NCI-H2196 treated with DMSO at 0.1 percent for 48 hours (cell line): ENCODE measurements at regions not wholly inside any gene's neighbourhood (a gene's known extent, or its start where the extent isn't known, plus 50 kb on each side); places are given as distances from the start of the nearest gene placed in this dataset.
"Not testable (repeated sequence)": the region's sequence is repeated elsewhere in the genome, so short reads cannot be mapped to it uniquely, and the experiment has no call there.

ENCODE experiments used
- DNase-seq: peaks from one replicate; lab custom pipeline; 2025; ENCODE audit not compliant: unreplicated experiment; lab: John Stamatoyannopoulos, UW

- no peak for DNase-seq
These were observed 157.5 kb upstream of the ATF7IP start for GRCh38 chr12:14207905-14208551.

DNA sequence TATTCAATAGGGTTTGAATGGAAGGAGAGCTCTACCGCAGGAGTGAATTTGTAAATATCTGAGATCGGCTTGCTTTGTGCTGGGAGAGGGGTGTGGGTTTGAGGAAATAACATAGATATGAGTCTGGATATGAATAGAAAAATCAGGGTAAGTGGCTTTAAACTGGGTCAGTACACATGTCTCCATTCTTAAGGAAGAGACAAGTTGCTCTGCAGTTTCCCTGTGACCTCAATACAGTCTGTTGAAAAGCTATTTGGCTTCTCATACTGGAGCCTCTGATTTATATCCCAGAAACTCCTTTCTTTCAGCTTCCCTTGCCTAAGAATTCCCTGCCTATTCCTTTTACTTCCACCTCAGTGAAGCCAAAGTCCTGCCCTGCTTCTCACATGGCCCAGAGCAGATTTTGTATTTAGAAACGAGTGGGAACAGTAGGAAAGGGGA lies 153.5 kb upstream of the ATF7IP start:
- no peak for DNase-seq

DNA sequence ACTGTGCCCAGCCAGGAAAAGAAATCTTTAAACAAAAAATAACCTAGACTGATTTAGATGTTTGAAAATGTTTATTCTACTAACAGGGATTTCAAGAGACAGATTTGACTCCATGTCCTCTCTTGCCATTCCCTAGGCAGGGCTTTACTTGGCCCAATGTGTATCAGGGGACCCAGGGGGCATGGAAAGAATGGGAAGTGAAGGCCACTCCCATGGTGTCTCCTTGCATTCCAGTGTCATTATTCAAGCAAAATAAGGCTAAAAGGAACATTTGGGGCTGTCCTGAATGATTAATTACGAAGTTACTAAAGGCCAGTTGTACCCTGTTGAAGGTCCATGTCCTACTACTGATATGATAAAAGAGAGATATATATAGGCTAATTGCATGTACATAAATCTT lies 151.9 kb upstream of the ATF7IP start:
- no peak for DNase-seq

DNA sequence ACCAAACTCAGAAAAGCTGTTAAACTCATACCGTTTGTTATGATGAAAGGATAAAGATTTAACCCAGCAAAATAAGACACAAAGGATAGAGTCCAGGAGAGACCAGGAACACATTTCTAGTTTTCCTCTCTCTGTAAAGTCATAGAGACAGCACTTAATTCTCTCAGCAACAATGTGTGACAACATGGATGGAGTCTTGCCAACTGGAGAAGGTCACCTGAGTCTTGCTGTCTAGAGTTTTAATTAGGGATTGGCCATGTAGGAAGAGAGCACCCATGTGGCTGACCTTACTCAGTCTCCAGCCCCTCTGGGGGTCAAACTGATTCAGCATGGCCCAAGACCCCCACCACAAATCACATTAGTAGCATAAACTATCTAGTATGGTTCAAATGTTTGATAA lies 151.0 kb upstream of the ATF7IP start:
- no peak for DNase-seq

GRCh38 chr12:14215949-14216348 lies 149.5 kb upstream of the ATF7IP start:
- DNase-seq: not testable (repeated sequence)

GRCh38 chr12:14216405-14217294 lies 148.8 kb upstream of the ATF7IP start:
- no peak for DNase-seq

GRCh38 chr12:14219156-14219555 lies 146.3 kb upstream of the ATF7IP start:
- no peak for DNase-seq

DNA sequence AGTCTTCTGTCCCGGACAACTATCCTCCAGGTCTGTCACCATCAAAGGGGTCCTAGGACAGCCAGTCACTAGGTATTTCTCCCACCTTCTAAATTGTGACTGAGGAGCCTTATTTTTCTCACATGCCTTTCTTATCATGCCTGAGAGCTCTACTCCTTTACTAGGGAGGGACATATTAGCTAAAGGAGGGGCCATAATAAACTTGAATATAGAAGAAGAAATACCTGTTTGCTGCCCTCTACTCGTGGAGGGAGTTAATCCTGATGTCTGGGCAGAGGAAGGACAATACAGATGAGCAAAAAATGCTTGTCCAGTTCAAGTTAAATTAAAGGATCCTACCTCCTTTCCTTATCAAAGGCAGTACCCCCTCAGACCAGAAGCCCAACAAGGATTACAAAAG lies 145.8 kb upstream of the ATF7IP start:
- not testable (repeated sequence) for DNase-seq

- no peak for DNase-seq
These were observed 140.4 kb upstream of the ATF7IP start for GRCh38 chr12:14225064-14225463.

DNA sequence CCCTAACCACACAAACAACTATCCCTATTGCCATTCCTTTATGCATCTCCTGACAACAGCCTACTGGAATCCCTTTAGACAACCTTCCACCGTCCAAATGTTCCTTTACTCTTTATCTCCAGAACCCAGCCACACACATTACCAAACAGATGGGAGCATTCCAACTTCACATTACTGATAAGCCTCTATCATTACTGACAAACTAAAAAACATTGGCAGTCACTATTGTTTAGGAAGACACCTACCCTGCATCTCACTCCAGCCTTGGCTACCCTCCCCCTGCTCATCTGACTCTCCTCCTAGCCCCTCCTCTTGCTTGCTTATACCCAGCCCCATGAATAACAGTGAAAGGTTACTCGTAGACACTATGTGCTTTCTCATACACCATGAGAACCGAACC lies 130.3 kb upstream of the ATF7IP start:
- DNase-seq: not testable (repeated sequence)

GRCh38 chr12:14236641-14237040 lies 128.8 kb upstream of the ATF7IP start:
- not testable (repeated sequence) for DNase-seq

- DNase-seq: no peak
These were observed 127.2 kb upstream of the ATF7IP start for GRCh38 chr12:14238221-14238792.

- no peak for DNase-seq
These were observed 126.0 kb upstream of the ATF7IP start for GRCh38 chr12:14239350-14239934.

GRCh38 chr12:14239935-14240872 lies 125.3 kb upstream of the ATF7IP start:
- no peak for DNase-seq

DNA sequence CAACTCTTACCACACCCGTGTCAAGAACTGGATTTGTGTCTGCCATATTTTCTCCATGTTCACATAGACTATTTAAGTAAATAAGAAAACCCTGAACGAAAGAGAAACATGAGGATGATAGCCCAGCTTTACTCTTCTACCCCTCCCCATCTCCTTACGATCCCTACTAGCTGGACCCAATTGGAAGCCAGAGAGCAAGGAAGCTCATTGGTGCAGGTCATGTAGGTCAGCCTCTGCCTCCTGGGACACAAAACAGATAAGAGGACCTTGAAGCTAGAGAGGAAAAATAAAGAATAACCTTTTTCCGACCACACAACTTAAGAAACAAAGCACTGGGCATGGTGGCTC lies 124.6 kb upstream of the ATF7IP start:
- DNase-seq: no peak

DNA sequence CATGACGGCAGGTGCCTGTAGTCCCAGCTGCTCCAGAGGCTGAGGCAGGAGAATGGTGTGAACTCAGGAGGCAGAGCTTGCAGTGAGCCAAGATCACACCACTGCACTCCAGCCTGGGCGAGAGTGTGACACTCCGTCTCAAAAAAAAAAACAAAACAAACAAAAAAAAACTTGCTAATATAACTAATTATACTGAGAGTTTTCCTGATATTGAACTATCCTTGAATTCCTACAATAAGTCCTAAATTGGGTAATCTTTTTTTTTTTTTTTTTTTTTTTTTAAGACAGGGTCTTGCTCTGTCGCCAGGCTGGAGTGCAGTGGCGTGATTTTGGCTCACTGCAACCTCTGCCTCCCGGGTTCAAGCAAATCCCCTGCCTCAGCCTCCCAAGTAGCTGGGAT lies 122.7 kb upstream of the ATF7IP start:
- not testable (repeated sequence) for DNase-seq

DNA sequence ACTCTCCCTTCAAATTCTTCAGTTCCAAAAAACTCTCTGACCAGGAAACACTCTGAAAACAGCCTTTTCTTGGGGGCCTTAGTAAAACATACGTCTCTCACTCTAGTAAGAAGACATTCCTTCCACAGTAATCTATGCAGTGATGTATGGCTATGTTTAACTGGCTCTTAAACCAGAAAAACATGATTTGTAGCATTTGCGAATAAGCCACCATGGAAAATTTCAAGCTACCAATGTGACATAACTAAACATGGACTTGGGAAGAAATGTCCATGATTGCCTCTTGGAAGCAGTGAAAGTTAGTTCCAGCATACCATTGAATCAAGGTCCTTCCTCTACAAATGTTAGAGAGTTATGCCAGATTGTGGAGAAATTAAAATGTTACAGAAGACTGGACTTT lies 121.5 kb upstream of the ATF7IP start:
- no peak for DNase-seq

DNA sequence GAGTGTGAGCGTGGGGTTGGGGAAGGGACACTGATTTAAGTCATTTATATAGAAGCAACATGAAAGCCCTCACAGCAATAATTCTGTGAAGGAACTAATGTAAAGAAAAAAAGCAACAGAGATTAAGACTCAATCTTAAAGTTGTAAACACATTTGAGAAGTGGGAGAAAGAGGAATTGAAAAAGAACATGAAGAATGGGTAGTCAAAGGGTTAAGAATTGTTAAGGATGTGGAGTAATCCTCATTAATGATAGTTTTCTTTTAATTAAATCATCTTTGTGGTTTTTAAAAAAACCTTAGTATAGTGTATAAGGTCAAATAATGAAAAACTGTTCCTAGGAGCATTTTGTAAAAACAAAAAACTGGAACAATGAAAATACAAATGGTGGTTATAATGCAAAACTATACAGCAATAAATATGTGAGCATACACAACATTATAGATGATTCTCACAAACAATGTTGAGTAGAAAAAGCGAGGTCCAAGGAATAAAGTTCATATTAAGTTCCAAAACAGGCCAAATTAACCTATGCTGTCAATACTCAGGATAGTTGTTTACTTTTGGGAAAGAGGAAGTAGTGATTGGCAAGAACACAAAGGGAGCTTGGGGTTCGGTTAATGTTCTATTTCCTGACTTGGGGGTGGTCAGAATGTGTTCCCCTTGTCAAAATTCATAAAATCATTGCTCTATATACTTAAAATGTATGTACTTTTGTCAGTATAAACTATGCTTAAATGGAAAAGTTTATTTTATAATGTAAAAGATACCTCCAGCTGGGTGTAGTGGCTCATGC lies 120.4 kb upstream of the ATF7IP start:
- no peak for DNase-seq

- DNase-seq: no peak
These were observed 118.3 kb upstream of the ATF7IP start for GRCh38 chr12:14247166-14247565.

DNA sequence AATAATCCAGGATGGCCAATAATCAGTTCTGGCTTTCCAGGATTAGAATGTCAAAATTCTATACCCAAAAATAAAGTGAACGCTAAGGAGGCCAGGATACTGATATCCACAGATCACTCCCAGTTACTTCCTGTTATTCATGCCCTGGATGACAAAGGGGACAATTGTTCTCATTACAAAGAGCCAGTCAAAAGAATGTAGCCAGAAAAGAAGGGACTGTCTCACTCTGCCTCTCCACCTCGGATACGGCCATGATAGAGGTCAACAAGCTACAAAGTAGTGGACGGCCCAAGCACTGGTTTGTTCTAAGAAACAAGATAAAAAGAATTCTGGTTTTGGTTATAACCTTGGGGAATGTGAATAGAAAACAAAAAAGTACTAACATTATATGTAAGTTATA lies 116.1 kb upstream of the ATF7IP start:
- no peak for DNase-seq
